B cell (primary cell): ENCODE measurements at regions not wholly inside any gene's neighbourhood (a gene's known extent, or its start where the extent isn't known, plus 50 kb on each side); places are given as distances from the start of the nearest gene placed in this dataset.

Source experiments
- EZH2 ChIP-seq: IDR thresholded peaks from 2 replicates; pipeline ENCODE4 v1.6.1; 2012; ENCODE audit warnings: borderline replicate concordance, low read depth, mild to moderate bottlenecking, moderate library complexity, low read length; ENCODE audit not compliant: insufficient read depth, poor library complexity, severe bottlenecking
- TF ChIP-seq, protein P1 (sequence below): fragments of 200-600 bp; IDR thresholded peaks from one replicate; pipeline ENCODE4 v1.8.0; 2022; ENCODE audit warnings: antibody characterized with exemption, mild to moderate bottlenecking

DNA sequence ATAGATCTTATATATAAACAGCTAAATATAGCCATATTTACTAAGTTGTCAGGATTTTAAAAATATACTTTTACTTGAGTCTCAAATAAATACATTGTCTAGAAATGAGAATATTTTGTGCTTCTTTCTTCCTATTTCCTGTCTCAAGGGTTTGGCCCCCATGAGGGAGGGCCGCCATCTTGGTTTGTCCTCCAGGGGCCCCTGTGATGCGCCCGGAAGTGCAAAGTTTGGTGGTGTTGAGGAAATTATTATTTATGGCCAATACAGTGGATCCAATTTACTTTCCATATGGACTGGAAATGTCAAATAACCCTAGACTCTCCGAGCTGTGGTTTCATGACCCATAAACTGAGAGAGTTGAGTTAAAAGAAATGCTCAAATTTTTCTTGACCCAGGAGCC lies 104.7 kb upstream of the OTOS start:
- TF ChIP-seq, protein P1, sequence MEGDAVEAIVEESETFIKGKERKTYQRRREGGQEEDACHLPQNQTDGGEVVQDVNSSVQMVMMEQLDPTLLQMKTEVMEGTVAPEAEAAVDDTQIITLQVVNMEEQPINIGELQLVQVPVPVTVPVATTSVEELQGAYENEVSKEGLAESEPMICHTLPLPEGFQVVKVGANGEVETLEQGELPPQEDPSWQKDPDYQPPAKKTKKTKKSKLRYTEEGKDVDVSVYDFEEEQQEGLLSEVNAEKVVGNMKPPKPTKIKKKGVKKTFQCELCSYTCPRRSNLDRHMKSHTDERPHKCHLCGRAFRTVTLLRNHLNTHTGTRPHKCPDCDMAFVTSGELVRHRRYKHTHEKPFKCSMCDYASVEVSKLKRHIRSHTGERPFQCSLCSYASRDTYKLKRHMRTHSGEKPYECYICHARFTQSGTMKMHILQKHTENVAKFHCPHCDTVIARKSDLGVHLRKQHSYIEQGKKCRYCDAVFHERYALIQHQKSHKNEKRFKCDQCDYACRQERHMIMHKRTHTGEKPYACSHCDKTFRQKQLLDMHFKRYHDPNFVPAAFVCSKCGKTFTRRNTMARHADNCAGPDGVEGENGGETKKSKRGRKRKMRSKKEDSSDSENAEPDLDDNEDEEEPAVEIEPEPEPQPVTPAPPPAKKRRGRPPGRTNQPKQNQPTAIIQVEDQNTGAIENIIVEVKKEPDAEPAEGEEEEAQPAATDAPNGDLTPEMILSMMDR: no peak
- TF ChIP-seq EZH2: no peak
